ENCODE measurements at regions not wholly inside any gene's neighbourhood (a gene's known extent, or its start where the extent isn't known, plus 50 kb on each side); places are given as distances from the start of the nearest gene placed in this dataset.
"Not testable (repeated sequence)": the region's sequence is repeated elsewhere in the genome, so short reads cannot be mapped to it uniquely, and the experiment has no call there.

DNA sequence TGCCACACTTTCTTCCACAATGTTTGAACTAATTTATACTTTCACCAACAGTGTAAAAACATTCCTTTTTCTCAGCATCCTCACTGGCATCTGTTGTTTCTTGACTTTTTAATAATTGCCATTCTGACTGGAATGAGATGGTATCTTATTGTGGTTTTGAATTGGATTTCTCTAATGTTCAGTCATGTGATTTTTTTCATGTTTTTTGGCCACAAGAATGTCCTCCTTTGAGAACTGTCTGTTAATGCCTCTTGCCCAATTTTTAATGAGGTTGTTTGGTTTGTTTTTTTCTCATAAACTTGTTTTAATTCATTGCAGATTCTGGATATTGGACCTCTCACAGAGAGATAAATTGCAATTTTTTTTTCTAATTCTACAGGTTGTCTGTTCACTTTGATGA is 1195.2 kb downstream of the TECRL start:
- Histone ChIP-seq H3K4me3 (ENCODE audit: low read length) (no peak overlapping the region), H3K4me1 (ENCODE audit: insufficient read depth, low read length) (no peaks in the 10 kb centered on the region), H3K27ac (ENCODE audit: low read length) (no peak overlapping the region), H3K9me3 (ENCODE audit: insufficient read depth, low read depth, low read length) (peaks cover 9% of the 10 kb centered on the region), H3K27me3 (ENCODE audit: insufficient read depth, low read length) (no peaks in the 10 kb centered on the region), H3K36me3 (ENCODE audit: insufficient read depth, low read depth, low read length) (no peaks in the 10 kb centered on the region), H3K9ac (ENCODE audit: low read depth, low read length) (no peak overlapping the region)

GRCh38 chr4:63211776-63212479 is 1197.3 kb downstream of the TECRL start:
- Histone ChIP-seq H3K4me1 (ENCODE audit: insufficient read depth, low read length) (no peaks in the 10 kb centered on the region), H3K9me3 (ENCODE audit: insufficient read depth, low read depth, low read length) (peaks cover 9% of the 10 kb centered on the region), H3K9ac (ENCODE audit: low read depth, low read length) (no peak overlapping the region), H3K4me3 (ENCODE audit: low read length) (no peak overlapping the region), H3K27me3 (ENCODE audit: insufficient read depth, low read length) (no peaks in the 10 kb centered on the region), H3K27ac (ENCODE audit: low read length) (no peak overlapping the region), H3K36me3 (ENCODE audit: insufficient read depth, low read depth, low read length) (no peaks in the 10 kb centered on the region)

- H3K4me1 ChIP-seq (ENCODE audit: insufficient read depth, low read length): no peaks in the 10 kb centered on the region
Measured at GRCh38 chr4:63211375-63211774, 1197.9 kb downstream of the TECRL start.

DNA sequence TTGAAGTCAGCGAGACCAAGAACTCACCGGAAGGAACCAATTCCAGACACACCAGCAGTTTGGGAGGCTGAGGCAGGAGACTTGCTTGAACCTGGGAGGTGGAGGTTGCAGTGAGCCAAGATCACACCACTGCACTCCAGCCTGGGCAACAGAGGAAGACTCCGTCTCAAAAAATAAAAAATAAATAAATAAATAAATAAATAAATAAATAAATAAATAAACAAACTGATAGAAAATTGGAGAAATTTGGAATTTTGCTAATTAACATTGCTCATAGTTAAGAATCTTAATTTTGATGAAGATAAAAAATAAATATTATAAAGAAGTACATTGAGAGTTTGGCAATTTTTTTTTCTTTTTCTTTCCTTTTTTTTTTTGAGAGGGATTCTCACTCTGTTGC is 1216.2 kb downstream of the TECRL start:
- H3K4me1 ChIP-seq (ENCODE audit: insufficient read depth, low read length); H3K9me3 ChIP-seq (ENCODE audit: insufficient read depth, low read depth, low read length); H3K27me3 ChIP-seq (ENCODE audit: insufficient read depth, low read length); H3K36me3 ChIP-seq (ENCODE audit: insufficient read depth, low read depth, low read length); H3K27ac ChIP-seq (ENCODE audit: low read length); H3K4me3 ChIP-seq (ENCODE audit: low read length); H3K9ac ChIP-seq (ENCODE audit: low read depth, low read length): not testable (repeated sequence)

More at GRCh38 chr4:63211375-63211774, 1197.9 kb downstream of the TECRL start:
- peaks cover 9% of the 10 kb centered on the region for H3K9me3 ChIP-seq (ENCODE audit: insufficient read depth, low read depth, low read length)
- H3K36me3 ChIP-seq (ENCODE audit: insufficient read depth, low read depth, low read length): no peaks in the 10 kb centered on the region
- no peak overlapping the region for H3K9ac ChIP-seq (ENCODE audit: low read depth, low read length)
- no peak overlapping the region for H3K4me3 ChIP-seq (ENCODE audit: low read length)
- no peaks in the 10 kb centered on the region for H3K27me3 ChIP-seq (ENCODE audit: insufficient read depth, low read length)
- H3K27ac ChIP-seq (ENCODE audit: low read length): no peak overlapping the region

- Histone ChIP-seq H3K27me3 (ENCODE audit: insufficient read depth, low read length) (no peaks in the 10 kb centered on the region), H3K4me1 (ENCODE audit: insufficient read depth, low read length) (no peaks in the 10 kb centered on the region)
Measured at GRCh38 chr4:63171341-63171740, 1237.9 kb downstream of the TECRL start.

GRCh38 chr4:63170923-63171322 is 1238.3 kb downstream of the TECRL start:
- Histone ChIP-seq H3K36me3 (ENCODE audit: insufficient read depth, low read depth, low read length) (no peaks in the 10 kb centered on the region), H3K27ac (ENCODE audit: low read length) (no peak overlapping the region), H3K9ac (ENCODE audit: low read depth, low read length) (no peak overlapping the region), H3K4me1 (ENCODE audit: insufficient read depth, low read length) (no peaks in the 10 kb centered on the region), H3K4me3 (ENCODE audit: low read length) (no peak overlapping the region), H3K27me3 (ENCODE audit: insufficient read depth, low read length) (no peaks in the 10 kb centered on the region), H3K9me3 (ENCODE audit: insufficient read depth, low read depth, low read length) (no peaks in the 10 kb centered on the region; the same call in 1 of the 2 replicates)

More at GRCh38 chr4:63171341-63171740, 1237.9 kb downstream of the TECRL start:
- H3K27ac ChIP-seq (ENCODE audit: low read length): no peak overlapping the region
- no peak overlapping the region for H3K9ac ChIP-seq (ENCODE audit: low read depth, low read length)
- H3K9me3 ChIP-seq (ENCODE audit: insufficient read depth, low read depth, low read length): no peaks in the 10 kb centered on the region; the same call in 1 of the 2 replicates
- no peak overlapping the region for H3K4me3 ChIP-seq (ENCODE audit: low read length)
- H3K36me3 ChIP-seq (ENCODE audit: insufficient read depth, low read depth, low read length): no peaks in the 10 kb centered on the region

- H3K27ac ChIP-seq (ENCODE audit: low read length): no peak overlapping the region
- no peaks in the 10 kb centered on the region; the same call in 1 of the 2 replicates for H3K9me3 ChIP-seq (ENCODE audit: insufficient read depth, low read depth, low read length)
- no peaks in the 10 kb centered on the region for H3K4me1 ChIP-seq (ENCODE audit: insufficient read depth, low read length)
- H3K36me3 ChIP-seq (ENCODE audit: insufficient read depth, low read depth, low read length): no peaks in the 10 kb centered on the region
- H3K27me3 ChIP-seq (ENCODE audit: insufficient read depth, low read length): no peaks in the 10 kb centered on the region
- no peak overlapping the region for H3K9ac ChIP-seq (ENCODE audit: low read depth, low read length)
- H3K4me3 ChIP-seq (ENCODE audit: low read length): no peak overlapping the region
Measured at GRCh38 chr4:63169836-63170235, 1239.4 kb downstream of the TECRL start.

DNA sequence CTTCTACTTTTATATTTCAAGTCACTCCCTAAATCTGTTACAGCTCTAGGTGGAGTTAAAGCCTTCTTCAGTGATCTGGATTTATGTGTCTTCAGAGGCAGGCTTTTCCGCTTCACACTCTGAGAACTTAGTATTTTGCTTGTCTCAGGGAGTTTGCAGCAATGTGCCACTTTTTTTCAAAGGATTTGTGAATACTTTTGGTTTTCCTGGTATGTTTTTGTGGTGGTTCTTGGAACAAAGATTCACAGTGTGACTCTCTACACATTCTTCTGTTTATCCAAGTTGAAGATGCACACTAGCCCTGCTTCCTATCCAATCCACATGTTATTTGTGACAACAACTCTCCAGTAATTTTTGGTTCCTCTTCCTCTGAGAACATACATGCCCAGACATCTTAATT is 1253.7 kb downstream of the TECRL start:
- Histone ChIP-seq H3K27me3 (ENCODE audit: insufficient read depth, low read length) (no peaks in the 10 kb centered on the region), H3K36me3 (ENCODE audit: insufficient read depth, low read depth, low read length) (no peaks in the 10 kb centered on the region), H3K4me3 (ENCODE audit: low read length) (no peak overlapping the region), H3K4me1 (ENCODE audit: insufficient read depth, low read length) (no peaks in the 10 kb centered on the region), H3K9ac (ENCODE audit: low read depth, low read length) (no peak overlapping the region), H3K9me3 (ENCODE audit: insufficient read depth, low read depth, low read length) (peaks cover 10% of the 10 kb centered on the region; the same call in 1 of the 2 replicates), H3K27ac (ENCODE audit: low read length) (no peak overlapping the region)

DNA sequence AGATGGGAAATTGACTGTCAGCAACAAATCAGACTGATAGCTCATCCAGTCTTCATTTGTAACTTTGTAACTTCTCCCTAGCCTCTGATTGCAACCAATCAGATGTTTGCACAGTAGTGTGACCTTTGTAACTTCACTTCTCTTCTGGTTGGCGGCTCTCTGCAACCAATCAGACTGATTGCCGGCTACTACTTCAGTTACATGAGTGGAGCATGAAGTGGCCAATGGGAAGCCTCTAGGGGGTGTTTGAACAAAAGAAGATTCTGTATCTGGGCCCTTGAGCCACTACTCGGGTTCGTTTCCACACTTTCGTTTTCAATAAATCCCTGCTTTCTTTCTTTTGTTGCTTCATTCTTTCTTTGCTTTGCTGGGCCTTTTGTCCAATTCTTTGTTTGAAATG is 1285.8 kb downstream of the TECRL start:
- Histone ChIP-seq H3K4me1 (ENCODE audit: insufficient read depth, low read length) (no peaks in the 10 kb centered on the region), H3K9me3 (ENCODE audit: insufficient read depth, low read depth, low read length) (no peaks in the 10 kb centered on the region), H3K9ac (ENCODE audit: low read depth, low read length) (no peak overlapping the region), H3K4me3 (ENCODE audit: low read length) (no peak overlapping the region), H3K27me3 (ENCODE audit: insufficient read depth, low read length) (no peaks in the 10 kb centered on the region), H3K36me3 (ENCODE audit: insufficient read depth, low read depth, low read length) (no peaks in the 10 kb centered on the region), H3K27ac (ENCODE audit: low read length) (no peak overlapping the region)

DNA sequence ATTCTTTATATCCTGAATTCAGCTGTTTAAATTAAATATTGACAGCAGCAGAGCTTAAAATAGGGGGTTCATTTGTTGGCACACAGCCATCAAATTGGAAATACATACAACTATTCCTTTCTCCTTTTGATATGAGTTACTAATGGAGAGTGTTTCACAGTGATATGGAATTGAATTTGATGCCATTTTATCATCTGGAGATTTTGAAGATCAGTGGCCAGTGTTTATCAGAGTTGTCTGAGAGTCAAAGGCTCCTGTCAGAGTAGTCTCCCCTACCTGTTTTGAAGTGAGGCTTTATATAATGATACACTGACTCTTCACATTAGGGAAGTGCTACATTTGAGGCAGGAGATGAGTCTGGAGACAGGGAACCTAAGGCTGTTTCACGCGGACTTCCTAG is 1286.3 kb downstream of the TECRL start:
- no peaks in the 10 kb centered on the region for H3K27me3 ChIP-seq (ENCODE audit: insufficient read depth, low read length)

DNA sequence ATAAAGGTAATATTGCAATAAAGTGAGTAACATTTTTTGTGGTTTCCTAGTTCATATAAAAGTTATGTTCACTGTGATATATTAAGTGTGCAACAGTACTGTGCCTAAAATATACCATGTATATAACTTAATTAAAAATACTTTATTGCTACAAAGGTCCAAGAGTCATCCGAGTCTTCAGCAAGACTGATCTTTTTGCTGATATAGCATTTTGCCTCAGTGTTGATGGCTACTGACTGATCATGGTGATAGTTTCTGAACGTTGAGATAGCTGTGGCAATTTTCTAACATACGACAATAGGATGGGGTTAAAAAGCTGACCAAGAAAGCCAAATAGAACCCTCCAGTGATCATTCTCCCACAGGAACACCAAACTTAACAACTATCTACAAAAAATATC is 1302.7 kb downstream of the TECRL start:
- Histone ChIP-seq H3K27ac (ENCODE audit: low read length) (no peak overlapping the region), H3K4me3 (ENCODE audit: low read length) (no peak overlapping the region), H3K9me3 (ENCODE audit: insufficient read depth, low read depth, low read length) (no peaks in the 10 kb centered on the region), H3K9ac (ENCODE audit: low read depth, low read length) (no peak overlapping the region), H3K27me3 (ENCODE audit: insufficient read depth, low read length) (no peaks in the 10 kb centered on the region), H3K4me1 (ENCODE audit: insufficient read depth, low read length) (0 out of 2 replicates have a peak, but pooled peaks cover 3% of the 10 kb centered on the region), H3K36me3 (ENCODE audit: insufficient read depth, low read depth, low read length) (no peaks in the 10 kb centered on the region)

More for the DNA sequence above, 1286.3 kb downstream of the TECRL start:
- Histone ChIP-seq H3K4me3 (ENCODE audit: low read length) (no peak overlapping the region), H3K9me3 (ENCODE audit: insufficient read depth, low read depth, low read length) (no peaks in the 10 kb centered on the region), H3K27ac (ENCODE audit: low read length) (no peak overlapping the region), H3K4me1 (ENCODE audit: insufficient read depth, low read length) (no peaks in the 10 kb centered on the region), H3K36me3 (ENCODE audit: insufficient read depth, low read depth, low read length) (no peaks in the 10 kb centered on the region), H3K9ac (ENCODE audit: low read depth, low read length) (no peak overlapping the region)

DNA sequence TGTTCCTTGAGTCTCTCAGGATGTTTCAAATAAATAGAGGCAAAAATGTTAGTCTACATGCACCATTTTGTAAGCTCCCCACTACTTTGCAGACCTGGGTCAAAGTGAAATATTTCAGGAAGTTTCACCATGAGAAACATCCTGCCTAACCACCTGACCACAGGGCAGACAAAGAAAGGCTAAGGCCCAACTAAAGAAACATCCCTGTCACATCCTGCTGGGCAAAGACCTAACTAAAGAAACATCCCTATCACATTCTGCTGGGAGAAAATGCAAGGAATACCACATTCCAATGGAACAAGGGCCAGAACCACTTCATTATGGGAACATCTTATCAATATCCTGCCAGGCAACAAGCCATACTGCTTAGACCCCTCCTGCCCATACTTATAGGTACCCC is 1303.4 kb downstream of the TECRL start:
- no peak overlapping the region for H3K9ac ChIP-seq (ENCODE audit: low read depth, low read length)
- H3K4me3 ChIP-seq (ENCODE audit: low read length): no peak overlapping the region
- no peaks in the 10 kb centered on the region for H3K27me3 ChIP-seq (ENCODE audit: insufficient read depth, low read length)
- 0 out of 2 replicates have a peak, but pooled peaks cover 3% of the 10 kb centered on the region for H3K4me1 ChIP-seq (ENCODE audit: insufficient read depth, low read length)
- no peaks in the 10 kb centered on the region for H3K9me3 ChIP-seq (ENCODE audit: insufficient read depth, low read depth, low read length)
- no peak overlapping the region for H3K27ac ChIP-seq (ENCODE audit: low read length)
- no peaks in the 10 kb centered on the region for H3K36me3 ChIP-seq (ENCODE audit: insufficient read depth, low read depth, low read length)

All from iPS-20b (cell line).